Muscle layer of duodenum (tissue), 2 donors: ENCODE measurements at regions not wholly inside any gene's neighbourhood (a gene's known extent, or its start where the extent isn't known, plus 50 kb on each side); places are given as distances from the start of the nearest gene placed in this dataset.

Source experiments
- H3K27ac ChIP-seq: one replicate; pipeline ENCODE4 v1.7.0; 2013; ENCODE audit warnings: mild to moderate bottlenecking, low read length
- H3K27me3 ChIP-seq: one replicate; pipeline ENCODE4 v1.7.0; 2013; ENCODE audit warnings: low read depth, mild to moderate bottlenecking, control low read depth, low read length
- H3K36me3 ChIP-seq, 2 donors: one replicate each; pipeline ENCODE4 v1.7.0; 2013; ENCODE audit warnings: low read length in 2 of 2, control low read depth in 1 of 2, mild to moderate bottlenecking in 1 of 2; ENCODE audit not compliant: insufficient read depth in 2 of 2, control insufficient read depth in 1 of 2
- H3K4me1 ChIP-seq, 2 donors: one replicate each; pipeline ENCODE4 v1.7.0; 2013; ENCODE audit warnings: low read length in 2 of 2, mild to moderate bottlenecking in 2 of 2, control low read depth in 1 of 2, moderate library complexity in 1 of 2; ENCODE audit not compliant: insufficient read depth in 2 of 2, control insufficient read depth in 1 of 2
- H3K4me3 ChIP-seq, 2 donors: one replicate each; pipeline ENCODE4 v1.7.0; 2013; ENCODE audit warnings: low read length in 2 of 2, low read depth in 1 of 2, mild to moderate bottlenecking in 1 of 2
- H3K9me3 ChIP-seq, 2 donors: one replicate each; pipeline ENCODE4 v1.7.0; 2013; ENCODE audit warnings: low read length in 2 of 2, control low read depth in 1 of 2, mild to moderate bottlenecking in 1 of 2; ENCODE audit not compliant: control insufficient read depth in 1 of 2
- donor health status: healthy.

- H3K9me3 ChIP-seq = no peaks in the 10 kb centered on the region
- no peak overlapping the region for H3K27ac ChIP-seq
- no peaks in the 10 kb centered on the region for H3K4me1 ChIP-seq
- no peak overlapping the region for H3K4me3 ChIP-seq
- no peaks in the 10 kb centered on the region for H3K36me3 ChIP-seq
- no peaks in the 10 kb centered on the region for H3K27me3 ChIP-seq
Measured at GRCh38 chr1:94600556-94600955, 59.0 kb upstream of the F3 start.

GRCh38 chr1:94599095-94599813 is 57.7 kb upstream of the F3 start:
- Histone ChIP-seq H3K9me3 (no peaks in the 10 kb centered on the region), H3K27ac (no peak overlapping the region), H3K36me3 (no peaks in the 10 kb centered on the region), H3K4me1 (no peaks in the 10 kb centered on the region), H3K4me3 (no peak overlapping the region), H3K27me3 (no peaks in the 10 kb centered on the region)

- H3K4me1 ChIP-seq = no peaks in the 10 kb centered on the region
- no peaks in the 10 kb centered on the region for H3K9me3 ChIP-seq
- H3K27me3 ChIP-seq = no peaks in the 10 kb centered on the region
- H3K4me3 ChIP-seq = no peak overlapping the region
- H3K27ac ChIP-seq = no peak overlapping the region
- no peaks in the 10 kb centered on the region for H3K36me3 ChIP-seq
Measured at GRCh38 chr1:94597701-94598100, 56.1 kb upstream of the F3 start.

GRCh38 chr1:94596260-94596659 is 54.7 kb upstream of the F3 start:
- H3K4me1 ChIP-seq = peaks cover 0 to 6% of the 10 kb centered on the region in 2 donors
- H3K27ac ChIP-seq = no peak overlapping the region
- H3K36me3 ChIP-seq = no peaks in the 10 kb centered on the region
- no peaks in the 10 kb centered on the region for H3K9me3 ChIP-seq
- H3K4me3 ChIP-seq = no peak overlapping the region
- no peaks in the 10 kb centered on the region for H3K27me3 ChIP-seq

- Histone ChIP-seq H3K36me3 (no peaks in the 10 kb centered on the region), H3K27ac (no peak overlapping the region), H3K9me3 (no peaks in the 10 kb centered on the region), H3K4me1 (peaks cover 0 to 6% of the 10 kb centered on the region in 2 donors), H3K27me3 (no peaks in the 10 kb centered on the region), H3K4me3 (no peak overlapping the region)
Measured at GRCh38 chr1:94595658-94596057, 54.1 kb upstream of the F3 start.

GRCh38 chr1:94593611-94594010 is 52.1 kb upstream of the F3 start:
- no peaks in the 10 kb centered on the region for H3K9me3 ChIP-seq
- H3K4me3 ChIP-seq = no peak overlapping the region
- H3K36me3 ChIP-seq = no peaks in the 10 kb centered on the region
- H3K4me1 ChIP-seq = peaks cover 0 to 21% of the 10 kb centered on the region in 2 donors
- no peak overlapping the region for H3K27ac ChIP-seq
- no peaks in the 10 kb centered on the region for H3K27me3 ChIP-seq

GRCh38 chr1:94592571-94592920 is 51.0 kb upstream of the F3 start:
- H3K4me1 ChIP-seq = peaks cover 0 to 21% of the 10 kb centered on the region in 2 donors
- H3K27ac ChIP-seq = no peak overlapping the region
- H3K36me3 ChIP-seq = no peaks in the 10 kb centered on the region
- no peaks in the 10 kb centered on the region for H3K27me3 ChIP-seq
- no peak overlapping the region for H3K4me3 ChIP-seq
- H3K9me3 ChIP-seq = no peaks in the 10 kb centered on the region

GRCh38 chr1:94591823-94592570 is 50.4 kb upstream of the F3 start:
- H3K27ac ChIP-seq = no peak overlapping the region
- no peaks in the 10 kb centered on the region for H3K36me3 ChIP-seq
- no peak overlapping the region for H3K4me3 ChIP-seq
- peaks cover 0 to 25% of the 10 kb centered on the region in 2 donors for H3K4me1 ChIP-seq
- H3K27me3 ChIP-seq = no peaks in the 10 kb centered on the region
- no peaks in the 10 kb centered on the region for H3K9me3 ChIP-seq
